ENCODE measurements at regions not wholly inside any gene's neighbourhood (a gene's known extent, or its start where the extent isn't known, plus 50 kb on each side); places are given as distances from the start of the nearest gene placed in this dataset.

DNA sequence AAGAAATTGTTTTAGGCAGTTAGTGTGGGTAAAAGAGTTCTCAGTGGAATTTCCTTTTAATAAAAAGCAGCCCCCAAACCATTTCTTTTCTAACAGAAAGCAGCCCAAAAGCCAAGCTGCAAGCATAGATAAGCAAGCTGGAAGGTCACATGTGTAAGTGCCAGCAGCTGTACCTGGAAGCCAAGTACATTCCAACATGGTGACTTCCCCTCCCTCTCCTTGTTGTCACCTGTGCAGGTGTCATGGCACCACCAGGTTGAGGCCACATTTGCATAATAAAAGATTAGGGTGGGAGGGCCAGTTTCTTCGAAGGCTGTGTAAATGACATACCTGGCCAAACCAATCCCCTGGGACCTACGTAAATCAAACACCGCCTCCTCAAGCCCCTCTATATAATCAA, 240.3 kb upstream of the RAB4A start:
- H3K36me3 ChIP-seq: no peaks in the 10 kb centered on the region
- DNase-seq: no peak
- intact Hi-C loops (cut with DNase I; ENCODE audit: low total_unique reads): no loop called here
- TF ChIP-seq EP300 (IDR thresholded peaks at IDR 0.05; ENCODE audit: low read depth): no peak
- in situ Hi-C loops (cut with MboI; ENCODE audit: low pct_ligation_motif_present in 1 of 4, low pct_unique_long_range_greater_than_20kb in 1 of 4, low sequenced_read_pairs in 3 of 4): no loop called here
- H3K27me3 ChIP-seq: no peaks in the 10 kb centered on the region
- no peaks in the 10 kb centered on the region for H3K4me1 ChIP-seq
- no peak overlapping the region for H3K4me3 ChIP-seq
- no peak overlapping the region for H3K27ac ChIP-seq
- H3K9me3 ChIP-seq: no peaks in the 10 kb centered on the region
- 83 to 88% methylated on average over 2 to 3 of the region's 3 CpGs for WGBS, 2 donors (ENCODE audit: low coverage in 1 of 2)

DNA sequence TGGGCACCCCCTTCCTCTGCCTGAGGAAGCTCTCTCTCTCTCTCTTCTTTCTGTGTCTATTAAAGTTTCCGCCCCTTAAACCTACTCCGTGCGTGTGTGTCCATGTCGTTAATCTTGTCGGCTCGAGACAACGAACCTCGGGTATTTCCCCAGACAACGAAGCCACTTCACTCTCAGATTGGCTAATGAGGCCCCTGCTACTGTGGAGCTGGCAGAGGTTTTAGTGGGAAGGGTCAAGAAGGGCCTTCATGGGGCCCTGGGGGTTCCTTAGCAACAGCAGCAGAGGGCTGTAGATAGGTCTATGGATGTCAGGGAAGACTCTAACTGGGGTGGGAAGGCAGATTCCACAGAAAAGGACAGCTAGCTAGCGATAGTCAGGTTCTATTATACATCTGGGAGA, 239.8 kb upstream of the RAB4A start:
- intact Hi-C loops (cut with DNase I; ENCODE audit: low total_unique reads) (no loop called here), in situ Hi-C loops (cut with MboI; ENCODE audit: low pct_ligation_motif_present in 1 of 4, low pct_unique_long_range_greater_than_20kb in 1 of 4, low sequenced_read_pairs in 3 of 4) (no loop called here)
- 78 to 90% methylated on average over 3 to 10 of the region's 10 CpGs for WGBS, 2 donors (ENCODE audit: low coverage in 1 of 2)
- DNase-seq: no peak
- Histone ChIP-seq H3K36me3 (no peaks in the 10 kb centered on the region), H3K9me3 (no peaks in the 10 kb centered on the region), H3K27me3 (no peaks in the 10 kb centered on the region), H3K27ac (no peak overlapping the region), H3K4me3 (no peak overlapping the region), H3K4me1 (no peaks in the 10 kb centered on the region)
- TF ChIP-seq POLR2AphosphoS5 (IDR thresholded peaks at IDR 0.05): no peak
- no peak for TF ChIP-seq EP300 (IDR thresholded peaks at IDR 0.05; ENCODE audit: low read depth)
- no peak for TF ChIP-seq POLR2A (IDR thresholded peaks at IDR 0.05)
- TF ChIP-seq, protein P1, sequence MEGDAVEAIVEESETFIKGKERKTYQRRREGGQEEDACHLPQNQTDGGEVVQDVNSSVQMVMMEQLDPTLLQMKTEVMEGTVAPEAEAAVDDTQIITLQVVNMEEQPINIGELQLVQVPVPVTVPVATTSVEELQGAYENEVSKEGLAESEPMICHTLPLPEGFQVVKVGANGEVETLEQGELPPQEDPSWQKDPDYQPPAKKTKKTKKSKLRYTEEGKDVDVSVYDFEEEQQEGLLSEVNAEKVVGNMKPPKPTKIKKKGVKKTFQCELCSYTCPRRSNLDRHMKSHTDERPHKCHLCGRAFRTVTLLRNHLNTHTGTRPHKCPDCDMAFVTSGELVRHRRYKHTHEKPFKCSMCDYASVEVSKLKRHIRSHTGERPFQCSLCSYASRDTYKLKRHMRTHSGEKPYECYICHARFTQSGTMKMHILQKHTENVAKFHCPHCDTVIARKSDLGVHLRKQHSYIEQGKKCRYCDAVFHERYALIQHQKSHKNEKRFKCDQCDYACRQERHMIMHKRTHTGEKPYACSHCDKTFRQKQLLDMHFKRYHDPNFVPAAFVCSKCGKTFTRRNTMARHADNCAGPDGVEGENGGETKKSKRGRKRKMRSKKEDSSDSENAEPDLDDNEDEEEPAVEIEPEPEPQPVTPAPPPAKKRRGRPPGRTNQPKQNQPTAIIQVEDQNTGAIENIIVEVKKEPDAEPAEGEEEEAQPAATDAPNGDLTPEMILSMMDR (IDR thresholded peaks at IDR 0.05): no peak

DNA sequence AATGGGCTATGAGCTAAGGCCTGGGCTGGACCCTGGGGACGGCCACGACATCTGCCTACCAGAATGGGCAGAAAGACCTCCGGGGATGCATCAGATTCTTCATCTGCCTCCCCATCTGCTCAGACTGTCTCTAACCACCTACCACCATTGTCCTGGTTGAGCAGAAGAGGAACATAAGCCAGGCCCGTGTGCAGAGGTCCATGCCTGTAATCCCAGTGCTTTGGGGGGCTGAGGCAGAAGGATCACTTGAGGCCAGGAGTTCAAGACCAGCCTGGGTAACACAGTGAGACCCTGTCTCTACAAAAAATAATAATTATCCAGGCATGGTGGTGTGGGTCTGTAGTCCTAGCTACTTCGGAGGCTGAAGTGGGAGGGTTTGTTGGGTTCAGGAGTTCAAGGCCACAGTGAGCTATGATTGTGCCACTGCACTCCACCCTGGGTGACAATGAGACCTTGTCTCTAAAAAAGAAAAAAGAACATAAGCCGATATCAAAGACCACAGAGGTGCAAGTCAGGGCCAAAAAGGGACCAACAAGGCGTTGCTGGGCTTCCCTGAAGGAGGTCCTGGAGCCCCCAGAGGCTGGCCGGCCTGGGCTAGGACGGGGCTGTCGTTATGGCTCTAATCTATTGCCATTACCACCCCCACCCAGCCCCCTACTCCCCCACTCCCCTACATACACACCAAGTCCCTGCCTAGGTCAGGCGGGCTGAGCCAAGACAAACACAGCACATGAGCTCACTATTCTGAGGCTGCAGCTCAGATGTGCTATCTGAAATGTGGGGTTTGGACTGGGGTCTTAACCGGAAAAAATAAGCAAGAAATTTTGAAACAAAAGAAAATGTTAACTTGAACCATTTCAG, 239.2 kb upstream of the RAB4A start:
- no peaks in the 10 kb centered on the region for H3K4me1 ChIP-seq
- WGBS, 2 donors (ENCODE audit: low coverage in 1 of 2): 90 to 92% methylated on average over 2 to 12 of the region's 12 CpGs

DNA sequence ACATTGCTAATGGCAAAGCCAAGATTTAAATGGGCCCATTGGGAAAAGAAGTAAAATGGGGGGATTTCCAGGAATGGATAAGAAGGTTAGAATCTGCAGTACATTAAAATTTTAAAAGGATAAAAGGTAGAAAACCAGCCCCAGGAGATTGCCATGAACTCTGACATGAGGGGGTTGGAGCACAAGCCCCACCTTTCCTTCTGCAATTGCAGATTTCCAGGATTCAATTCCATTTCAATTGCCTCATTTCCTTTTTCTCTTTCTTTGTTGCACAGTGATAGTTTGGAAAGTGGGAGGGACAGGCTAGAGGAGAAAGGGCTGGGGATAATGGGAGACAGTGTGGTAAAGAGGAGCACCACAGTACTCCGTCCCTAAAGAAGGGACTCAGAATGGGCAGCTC, 238.5 kb upstream of the RAB4A start:
- TF ChIP-seq POLR2AphosphoS5 (IDR thresholded peaks at IDR 0.05): no peak
- intact Hi-C loops (cut with DNase I; ENCODE audit: low total_unique reads) (no loop called here), in situ Hi-C loops (cut with MboI; ENCODE audit: low pct_ligation_motif_present in 1 of 4, low pct_unique_long_range_greater_than_20kb in 1 of 4, low sequenced_read_pairs in 3 of 4) (no loop called here)
- Histone ChIP-seq H3K27ac (no peak overlapping the region), H3K4me1 (no peaks in the 10 kb centered on the region), H3K27me3 (no peaks in the 10 kb centered on the region), H3K36me3 (no peaks in the 10 kb centered on the region), H3K9me3 (no peaks in the 10 kb centered on the region), H3K4me3 (no peak overlapping the region)
- no peak for DNase-seq
- 80 to 83% methylated on average over 1 of the region's 1 CpG for WGBS, 2 donors (ENCODE audit: low coverage in 1 of 2)

More for the DNA sequence above, 239.2 kb upstream of the RAB4A start:
- DNase-seq: no peak
- TF ChIP-seq EP300 (IDR thresholded peaks at IDR 0.05; ENCODE audit: low read depth): no peak
- TF ChIP-seq, protein P1 (IDR thresholded peaks at IDR 0.05): no peak
- H3K36me3 ChIP-seq: no peaks in the 10 kb centered on the region
- H3K4me3 ChIP-seq: no peak overlapping the region
- H3K9me3 ChIP-seq: no peaks in the 10 kb centered on the region
- no peak overlapping the region for H3K27ac ChIP-seq
- H3K27me3 ChIP-seq: no peaks in the 10 kb centered on the region
- intact Hi-C loops (cut with DNase I; ENCODE audit: low total_unique reads) (no loop called here), in situ Hi-C loops (cut with MboI; ENCODE audit: low pct_ligation_motif_present in 1 of 4, low pct_unique_long_range_greater_than_20kb in 1 of 4, low sequenced_read_pairs in 3 of 4) (no loop called here)

DNA sequence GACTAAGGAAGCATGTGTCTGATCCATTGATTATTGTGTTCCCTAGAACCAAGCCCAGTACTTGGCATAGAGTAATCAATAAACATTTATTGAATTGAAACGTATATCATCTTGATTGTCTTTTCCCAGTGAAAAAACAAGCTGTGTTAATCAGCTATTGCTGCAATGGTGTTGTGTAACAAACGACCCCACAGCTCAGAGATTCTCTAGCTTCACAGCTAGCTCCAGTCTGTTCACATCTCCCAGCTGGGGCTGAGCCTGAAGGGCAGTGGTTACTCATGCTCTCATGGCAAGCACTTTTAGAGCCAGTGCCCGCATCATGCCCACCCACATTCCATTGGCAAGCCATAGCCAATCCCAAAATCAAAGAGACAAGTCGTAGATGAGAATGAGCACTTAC, 237.4 kb upstream of the RAB4A start:
- Histone ChIP-seq H3K27ac (no peak overlapping the region), H3K9me3 (no peaks in the 10 kb centered on the region), H3K4me1 (no peaks in the 10 kb centered on the region), H3K27me3 (no peaks in the 10 kb centered on the region), H3K36me3 (no peaks in the 10 kb centered on the region), H3K4me3 (no peak overlapping the region)
- intact Hi-C loops (cut with DNase I; ENCODE audit: low total_unique reads) (no loop called here), in situ Hi-C loops (cut with MboI; ENCODE audit: low pct_ligation_motif_present in 1 of 4, low pct_unique_long_range_greater_than_20kb in 1 of 4, low sequenced_read_pairs in 3 of 4) (no loop called here)
- TF ChIP-seq POLR2AphosphoS5 (IDR thresholded peaks at IDR 0.05) (no peak), EP300 (IDR thresholded peaks at IDR 0.05; ENCODE audit: low read depth) (no peak), POLR2A (IDR thresholded peaks at IDR 0.05) (no peak)
- TF ChIP-seq, protein P1 (IDR thresholded peaks at IDR 0.05): no peak
- DNase-seq: no peak
- WGBS, 2 donors (ENCODE audit: low coverage in 1 of 2): 60 to 79% methylated on average over 1 to 4 of the region's 4 CpGs
